Spleen (tissue), 11 donors: ENCODE measurements at regions not wholly inside any gene's neighbourhood (a gene's known extent, or its start where the extent isn't known, plus 50 kb on each side); places are given as distances from the start of the nearest gene placed in this dataset.

ENCODE experiments used
- DNase-seq: peaks from one replicate; pipeline ENCODE4 v3.0.0-alpha.2; 2020
- H3K27ac ChIP-seq, 8 donors: fragments of 200-600 bp; sonication (generic) in 7 of 8; 1 replicate in 4 of 8; 2 replicates in 4 of 8; pipeline versions ENCODE4 v1.5.0 to v1.8.0; 2016 to 2021; ENCODE audit warnings: inconsistent platforms in 4 of 8, mild to moderate bottlenecking in 4 of 8, moderate library complexity in 1 of 8
- H3K27me3 ChIP-seq, 7 donors: fragments of 200-600 bp; sonication (generic) in 6 of 7; replicated peaks in 1 of 7; 1 replicate in 4 of 7; 2 replicates in 3 of 7; pipeline versions ENCODE4 v1.5.0 to v1.8.0; 2016 to 2021; ENCODE audit warnings: inconsistent platforms in 3 of 7, mild to moderate bottlenecking in 1 of 7
- H3K36me3 ChIP-seq, 6 donors: fragments of 200-600 bp; sonication (generic) in 5 of 6; 1 replicate in 4 of 6; 2 replicates in 2 of 6; pipeline versions ENCODE4 v1.5.0 to v1.8.0; 2016 to 2021; ENCODE audit warnings: inconsistent platforms in 2 of 6
- H3K4me1 ChIP-seq, 6 donors: fragments of 200-600 bp; sonication (generic) in 5 of 6; 1 replicate in 3 of 6; 2 replicates in 3 of 6; pipeline versions ENCODE4 v1.5.0 to v1.8.0; 2016 to 2021; ENCODE audit warnings: inconsistent platforms in 3 of 6
- H3K4me3 ChIP-seq, 8 donors: fragments of 200-600 bp; sonication (generic) in 7 of 8; 1 replicate in 4 of 8; 2 replicates in 4 of 8; pipeline versions ENCODE4 v1.5.0 to v1.8.0; 2016 to 2021; ENCODE audit warnings: inconsistent platforms in 4 of 8, mild to moderate bottlenecking in 4 of 8, moderate library complexity in 2 of 8
- H3K9me3 ChIP-seq, 8 donors: fragments of 200-600 bp; sonication (generic) in 7 of 8; 1 replicate in 4 of 8; 2 replicates in 4 of 8; pipeline versions ENCODE4 v1.5.0 to v1.8.0; 2016 to 2021; ENCODE audit warnings: inconsistent platforms in 4 of 8
- CTCF ChIP-seq, 11 experiments: fragments of 200-600 bp in 7 of 11; fragments of 450-650 bp in 4 of 11; sonication (generic) in 4 of 11; IDR thresholded peaks in 8 of 11; conservative IDR thresholded peaks in 3 of 11; 1 replicate in 7 of 11; 2 replicates in 4 of 11; pipeline versions ENCODE4 v1.4.0 to v1.8.0; 2016 to 2021; ENCODE audit warnings: antibody characterized with exemption in 11 of 11, inconsistent platforms in 4 of 11, mild to moderate bottlenecking in 1 of 11
- POLR2A ChIP-seq, 3 donors: fragments of 450-650 bp; IDR thresholded peaks; one replicate each; pipeline ENCODE4 v1.5.1; 2017; ENCODE audit warnings: antibody characterized with exemption in 3 of 3, mild to moderate bottlenecking in 1 of 3
- POLR2AphosphoS5 ChIP-seq, 3 donors: sonication (generic); formaldehyde crosslinking; IDR thresholded peaks; one replicate each; pipeline ENCODE4 v1.5.1; 2017; ENCODE audit warnings: antibody characterized with exemption in 3 of 3
- WGBS, 5 donors: extraction: QIAGEN DNeasy Blood & Tissue Kit in 3 of 5; methylation state at CpG; one replicate each; pipeline versions ENCODE4 v1.1.5 to v1.1.7; 2013 to 2018; 5-methylcytosine and 5-hydroxymethylcytosine counted together
- intact Hi-C: fragments of 100-400 bp; cut with DNase I; formaldehyde crosslinking; loops from one replicate; pipeline ENCODE4 v1.15.0; 2023; ENCODE audit warnings: low total_unique reads
- donor health status: healthy with polysubstance abuse.
- donor health status: DM: no; HTN: no; CAD: no; lungs with moderate emphysema.
- donor health status: DM: no; HTN: no; CAD: no.
- donor health status: Bipolar disorder and iron deficiency.
- donor health status: healthy.
- donor health status: DM: no; HTN: no; CAD: no.
- donor health status: DM: yes; HTN: yes; CAD: no.

DNA sequence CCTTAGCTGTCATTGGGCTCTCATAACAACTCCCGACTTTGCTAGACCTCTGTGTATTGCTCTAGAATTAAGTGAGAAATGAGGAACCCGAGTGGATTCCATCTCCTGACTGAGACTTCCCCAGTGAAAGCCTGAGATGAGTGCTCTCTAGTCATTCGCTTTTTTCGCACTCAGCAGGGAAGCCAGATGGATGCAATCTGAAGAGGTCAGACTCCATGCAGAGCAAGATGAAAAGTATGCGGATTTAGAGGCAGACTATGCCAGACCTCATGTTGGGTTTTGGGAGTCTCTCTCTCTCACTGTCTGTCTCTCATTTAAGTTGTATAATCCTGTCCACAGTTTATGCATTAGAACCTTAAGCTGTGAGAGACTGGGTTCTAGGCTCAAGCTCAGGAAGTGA, 88.6 kb downstream of the SLC5A7 start:
- Histone ChIP-seq H3K4me3 (no peak overlapping the region), H3K9me3 (peaks cover 0 to 2% (median 0%) of the 10 kb centered on the region in 8 donors), H3K27ac (no peak overlapping the region), H3K36me3 (no peaks in the 10 kb centered on the region), H3K4me1 (no peaks in the 10 kb centered on the region), H3K27me3 (peaks cover 0 to 11% (median 0%) of the 10 kb centered on the region in 7 donors)
- intact Hi-C loops, result no loop called here
- no peak for DNase-seq
- WGBS, 5 donors, result 70 to 80% (median 72%) methylated on average over 5 of the region's 5 CpGs
- no peak for TF ChIP-seq POLR2AphosphoS5 (IDR thresholded peaks at IDR 0.05)
- TF ChIP-seq CTCF (IDR thresholded peaks at IDR 0.05 in 8 of 11, conservative IDR thresholded peaks at IDR 0.05 in 3 of 11), result no peak
- TF ChIP-seq POLR2A (IDR thresholded peaks at IDR 0.05), result no peak

DNA sequence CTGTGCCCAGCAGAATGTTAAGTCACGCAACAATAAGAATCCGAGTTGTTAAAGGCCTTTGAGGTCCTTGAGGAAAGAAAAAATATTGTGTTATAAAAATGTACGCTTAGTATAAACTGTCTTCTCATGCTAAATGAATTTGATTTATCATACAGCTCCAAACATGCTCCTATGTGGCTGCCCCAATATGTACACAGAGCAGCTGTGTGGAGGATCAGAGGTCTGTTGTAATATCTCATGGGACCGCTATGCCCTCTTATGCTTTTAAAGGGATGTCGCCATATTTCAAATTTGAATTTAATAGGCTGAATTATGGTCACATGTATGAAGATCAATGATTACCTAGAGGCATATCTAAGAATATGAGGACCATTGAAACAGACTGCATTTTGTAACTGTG, 90.2 kb downstream of the SLC5A7 start:
- 89 to 93% (median 90%) methylated on average over 5 of the region's 5 CpGs for WGBS, 5 donors
- H3K4me3 ChIP-seq, result no peak overlapping the region
- TF ChIP-seq POLR2AphosphoS5 (IDR thresholded peaks at IDR 0.05) (no peak), CTCF (IDR thresholded peaks at IDR 0.05 in 8 of 11, conservative IDR thresholded peaks at IDR 0.05 in 3 of 11) (no peak), POLR2A (IDR thresholded peaks at IDR 0.05) (no peak)
- peaks cover 0 to 11% (median 0%) of the 10 kb centered on the region in 7 donors for H3K27me3 ChIP-seq
- no peak for DNase-seq
- intact Hi-C loops, result no loop called here
- H3K27ac ChIP-seq, result no peak overlapping the region
- peaks cover 0 to 2% (median 0%) of the 10 kb centered on the region in 8 donors for H3K9me3 ChIP-seq
- no peaks in the 10 kb centered on the region for H3K4me1 ChIP-seq
- H3K36me3 ChIP-seq, result no peaks in the 10 kb centered on the region

- Histone ChIP-seq H3K27me3 (peaks cover 0 to under 1% (median 0%) of the 10 kb centered on the region in 7 donors), H3K9me3 (peaks cover 0 to 2% (median 0%) of the 10 kb centered on the region in 8 donors), H3K4me3 (no peak overlapping the region), H3K4me1 (no peaks in the 10 kb centered on the region), H3K36me3 (no peaks in the 10 kb centered on the region), H3K27ac (no peak overlapping the region)
- TF ChIP-seq CTCF (IDR thresholded peaks at IDR 0.05 in 8 of 11, conservative IDR thresholded peaks at IDR 0.05 in 3 of 11) (no peak), POLR2A (IDR thresholded peaks at IDR 0.05) (no peak)
- DNase-seq, result no peak
- intact Hi-C loops, result no loop called here
Measured at GRCh38 chr2:108079736-108080135, 93.4 kb downstream of the SLC5A7 start.

GRCh38 chr2:108080177-108080576, 93.9 kb downstream of the SLC5A7 start:
- WGBS, 5 donors, result 8 to 39% (median 21%) methylated on average over 1 of the region's 1 CpG
- peaks cover 0 to 2% (median 0%) of the 10 kb centered on the region in 8 donors for H3K9me3 ChIP-seq
- no peaks in the 10 kb centered on the region for H3K36me3 ChIP-seq
- no peak overlapping the region for H3K4me3 ChIP-seq
- H3K4me1 ChIP-seq, result no peaks in the 10 kb centered on the region
- TF ChIP-seq POLR2A (IDR thresholded peaks at IDR 0.05) (no peak), POLR2AphosphoS5 (IDR thresholded peaks at IDR 0.05) (no peak), CTCF (IDR thresholded peaks at IDR 0.05 in 8 of 11, conservative IDR thresholded peaks at IDR 0.05 in 3 of 11) (no peak)
- DNase-seq, result no peak
- H3K27ac ChIP-seq, result no peak overlapping the region
- H3K27me3 ChIP-seq, result no peaks in the 10 kb centered on the region
- intact Hi-C loops, result no loop called here
